IMR-90 (cell line): ENCODE measurements at regions not wholly inside any gene's neighbourhood (a gene's known extent, or its start where the extent isn't known, plus 50 kb on each side); places are given as distances from the start of the nearest gene placed in this dataset.

ENCODE experiments used
- ATAC-seq: fragments of 200-7000 bp; cut with Tn5 transposase; 2 replicates; pipeline ENCODE4 v1.9.1; 2020; ENCODE audit warnings: low read depth, mild to moderate bottlenecking, moderate library complexity
- BruUV-seq: library from RNA; stranded (reverse); fragments of 400-500 nt; replicated peaks from 2 replicates; lab custom pipeline; 2021; lab: Mats Ljungman, UMichigan
- CTCF ChIA-PET: fragments of 300-600 bp; formaldehyde crosslinking; extraction: SDS; loops from one replicate; lab custom pipeline; 2021; ENCODE audit warnings: antibody characterized with exemption; lab: Yijun Ruan, JAX
- POLR2A ChIA-PET: fragments of 300-600 bp; sonication (Branson Sonifier 250); formaldehyde crosslinking; loops from one replicate; lab custom pipeline; 2022; ENCODE audit warnings: antibody characterized with exemption; ENCODE audit not compliant: unreplicated experiment; lab: Charles Lee
- DNase-seq: peaks from one replicate; pipeline ENCODE4 v3.0.0; 2013
- H2AFZ ChIP-seq: replicated peaks from 2 replicates; pipeline ENCODE3; 2013; ENCODE audit warnings: low read length, mild to moderate bottlenecking; ENCODE audit not compliant: poor library complexity
- H2AK5ac ChIP-seq: 2 replicates; pipeline ENCODE4 v1.6.1; 2013; ENCODE audit warnings: low read depth, low read length, inconsistent platforms
- H2AK9ac ChIP-seq: replicated peaks from 2 replicates; pipeline ENCODE3; 2013; ENCODE audit warnings: mild to moderate bottlenecking, low read depth, low read length, moderate library complexity; ENCODE audit not compliant: poor library complexity
- H2BK120ac ChIP-seq: 2 replicates; pipeline ENCODE4 v1.6.1; 2013; ENCODE audit warnings: low read depth, low read length, inconsistent platforms
- H2BK15ac ChIP-seq: 3 replicates; pipeline ENCODE4 v1.6.1; 2013; ENCODE audit warnings: low read depth, low read length, inconsistent platforms
- H2BK20ac ChIP-seq: 2 replicates; pipeline ENCODE4 v1.6.1; 2013; ENCODE audit warnings: low read depth, mild to moderate bottlenecking, inconsistent platforms, low read length, moderate library complexity
- H2BK5ac ChIP-seq: 2 replicates; pipeline ENCODE4 v1.6.1; 2013; ENCODE audit warnings: mild to moderate bottlenecking, low read depth, low read length, inconsistent platforms; ENCODE audit not compliant: poor library complexity, severe bottlenecking
- H3K14ac ChIP-seq: replicated peaks from 2 replicates; pipeline ENCODE4 v1.6.1; 2013; ENCODE audit warnings: low read depth, low read length, inconsistent platforms
- H3K18ac ChIP-seq: 2 replicates; pipeline ENCODE4 v1.6.1; 2013; ENCODE audit warnings: low read depth, low read length, control low read depth
- H3K23ac ChIP-seq: 2 replicates; pipeline ENCODE4 v1.6.1; 2013; ENCODE audit warnings: low read depth, low read length, inconsistent platforms
- H3K27ac ChIP-seq: 2 replicates; pipeline ENCODE4 v1.5.1; 2013; ENCODE audit warnings: mild to moderate bottlenecking, control low read depth, low read length; ENCODE audit not compliant: insufficient read depth
- H3K27me3 ChIP-seq: 2 replicates; pipeline ENCODE4 v1.6.1; 2013; ENCODE audit warnings: low read length; ENCODE audit not compliant: control insufficient read depth, insufficient read depth
- H3K36me3 ChIP-seq: 2 replicates; pipeline ENCODE4 v1.6.1; 2013; ENCODE audit warnings: low read length, mixed read lengths; ENCODE audit not compliant: control insufficient read depth, insufficient read depth
- H3K4ac ChIP-seq: 2 replicates; pipeline ENCODE4 v1.6.1; 2013; ENCODE audit warnings: low read depth, low read length, inconsistent platforms
- H3K4me1 ChIP-seq: 2 replicates; pipeline ENCODE4 v1.6.1; 2013; ENCODE audit warnings: low read length, mixed read lengths; ENCODE audit not compliant: control insufficient read depth, insufficient read depth
- H3K4me2 ChIP-seq: 2 replicates; pipeline ENCODE4 v1.6.1; 2013; ENCODE audit warnings: low read depth, mild to moderate bottlenecking, control low read depth, low read length, moderate library complexity
- H3K4me3 ChIP-seq: 2 replicates; pipeline ENCODE4 v1.5.1; 2013; ENCODE audit warnings: low read depth, mild to moderate bottlenecking, control low read depth, low read length, moderate library complexity; ENCODE audit not compliant: insufficient read depth
- H3K56ac ChIP-seq: 2 replicates; pipeline ENCODE4 v1.6.1; 2013; ENCODE audit warnings: low read length, inconsistent platforms; ENCODE audit not compliant: insufficient read depth; ENCODE audit errors: extremely low read depth
- H3K79me1 ChIP-seq, 2 experiments: 2 replicates each; pipeline ENCODE4 v1.6.1; 2013; ENCODE audit warnings: low read length in 2 of 2, inconsistent platforms in 1 of 2, low read depth in 1 of 2
- H3K9ac ChIP-seq: 2 replicates; pipeline ENCODE4 v1.6.1; 2013; ENCODE audit warnings: low read depth, low read length, control low read depth
- H3K9me1 ChIP-seq: 2 replicates; pipeline ENCODE4 v1.6.1; 2013; ENCODE audit warnings: low read length, inconsistent platforms; ENCODE audit not compliant: insufficient read depth
- H3K9me3 ChIP-seq: 2 replicates; pipeline ENCODE4 v1.6.1; 2013; ENCODE audit warnings: low read length; ENCODE audit not compliant: control insufficient read depth, insufficient read depth
- H4K20me1 ChIP-seq: 2 replicates; pipeline ENCODE4 v1.6.1; 2013; ENCODE audit warnings: low read length, inconsistent platforms; ENCODE audit not compliant: insufficient read depth
- H4K5ac ChIP-seq: 2 replicates; pipeline ENCODE4 v1.6.1; 2013; ENCODE audit warnings: mild to moderate bottlenecking, low read depth, low read length, control low read depth
- H4K8ac ChIP-seq, 2 experiments: 2 replicates each; pipeline ENCODE4 v1.6.1; 2013; ENCODE audit warnings: low read depth in 2 of 2, low read length in 2 of 2, control low read depth in 1 of 2, inconsistent platforms in 1 of 2
- H4K91ac ChIP-seq: 2 replicates; pipeline ENCODE4 v1.6.1; 2013; ENCODE audit warnings: low read depth, low read length, inconsistent platforms; ENCODE audit not compliant: insufficient read depth
- BHLHE40 ChIP-seq: fragments of 150-350 bp; IDR thresholded peaks from 2 replicates; pipeline ENCODE4 v1.6.1; 2016; ENCODE audit warnings: mild to moderate bottlenecking, low read depth, low read length
- CEBPB ChIP-seq: IDR thresholded peaks from 2 replicates; pipeline ENCODE4 v1.6.1; 2012; ENCODE audit warnings: low read depth, low read length, improper control_type of control experiment
- CHD1 ChIP-seq: IDR thresholded peaks from 2 replicates; pipeline ENCODE4 v1.6.1; 2012; ENCODE audit warnings: low read depth, low read length, improper control_type of control experiment
- FOS ChIP-seq: fragments of 150-350 bp; IDR thresholded peaks from 2 replicates; pipeline ENCODE4 v1.6.1; 2016; ENCODE audit warnings: low read depth, low read length
- MAZ ChIP-seq: IDR thresholded peaks from 2 replicates; pipeline ENCODE4 v1.6.1; 2012; ENCODE audit warnings: low read depth, mild to moderate bottlenecking, low read length, improper control_type of control experiment, moderate library complexity, borderline replicate concordance
- MXI1 ChIP-seq: IDR thresholded peaks from 2 replicates; pipeline ENCODE4 v1.6.1; 2012; ENCODE audit warnings: low read depth, mild to moderate bottlenecking, low read length, moderate library complexity, borderline replicate concordance
- NFE2L2 ChIP-seq: fragments of 150-350 bp; IDR thresholded peaks from 2 replicates; pipeline ENCODE4 v1.6.1; 2016; ENCODE audit warnings: low read depth, mild to moderate bottlenecking, low read length
- RAD21 ChIP-seq: IDR thresholded peaks from 2 replicates; pipeline ENCODE4 v1.6.1; 2012; ENCODE audit warnings: low read length, improper control_type of control experiment
- SMC3 ChIP-seq: fragments of 150-350 bp; IDR thresholded peaks from 2 replicates; pipeline ENCODE4 v1.6.1; 2016; ENCODE audit warnings: low read depth, mild to moderate bottlenecking, antibody characterized with exemption, low read length, moderate library complexity
- dilution Hi-C: fragments of 300-500 bp; cut with HindIII; formaldehyde crosslinking; loops from one replicate; pipeline ENCODE4 v1.14.3; 2018; ENCODE audit warnings: low sequenced_read_pairs; ENCODE audit not compliant: unreplicated experiment
- in situ Hi-C: fragments of 300-500 bp; cut with MboI; formaldehyde crosslinking; loops from 3 replicates; pipeline ENCODE4 v1.14.3; 2019; ENCODE audit warnings: low sequenced_read_pairs, inconsistent platforms, mixed read lengths
- intact Hi-C: fragments of 100-400 bp; cut with micrococcal nuclease; formaldehyde crosslinking; loops from 2 replicates; pipeline ENCODE4 v1.10.0; 2022
- TF ChIP-seq, protein P1 (sequence below): conservative IDR thresholded peaks from 2 replicates; pipeline ENCODE4 v1.5.1; 2012; ENCODE audit warnings: mild to moderate bottlenecking, low read depth, low read length, improper control_type of control experiment
- TF ChIP-seq, protein P2 (sequence below): fragments of 150-350 bp; IDR thresholded peaks from 2 replicates; pipeline ENCODE4 v1.6.1; 2017; ENCODE audit warnings: mild to moderate bottlenecking, antibody characterized with exemption, low read length, low read depth

DNA sequence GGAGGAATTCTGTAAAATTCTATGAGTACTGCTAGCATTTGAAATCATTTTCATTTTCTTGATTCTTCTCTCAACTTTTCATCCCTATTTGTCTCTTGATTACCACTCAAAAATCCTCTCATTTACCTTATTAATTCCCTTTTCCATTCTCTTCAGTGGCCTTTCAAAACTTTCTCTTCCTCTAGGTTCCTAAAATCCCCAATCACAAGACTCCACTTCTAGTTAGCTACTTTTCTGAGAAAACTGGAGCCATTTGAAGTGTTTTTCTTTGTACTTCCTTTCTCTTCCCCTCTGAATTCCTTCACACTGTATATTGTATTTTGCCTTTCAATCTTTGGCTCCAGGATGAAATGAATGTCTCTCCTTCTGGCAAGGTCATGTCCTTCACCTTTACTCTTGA, 61.3 kb upstream of the NR4A3 start:
- no peaks in the 10 kb centered on the region for H3K9me3 ChIP-seq
- H3K9me1 ChIP-seq: no peaks in the 10 kb centered on the region
- H2AK5ac ChIP-seq: no peak overlapping the region
- no peak overlapping the region for H3K4ac ChIP-seq
- H2BK15ac ChIP-seq: no peak overlapping the region
- TF ChIP-seq BHLHE40 (no peak), MXI1 (no peak), SMC3 (no peak), RAD21 (no peak), FOS (no peak), NFE2L2 (no peak), CEBPB (no peak), MAZ (no peak), CHD1 (no peak)
- TF ChIP-seq, protein P1, sequence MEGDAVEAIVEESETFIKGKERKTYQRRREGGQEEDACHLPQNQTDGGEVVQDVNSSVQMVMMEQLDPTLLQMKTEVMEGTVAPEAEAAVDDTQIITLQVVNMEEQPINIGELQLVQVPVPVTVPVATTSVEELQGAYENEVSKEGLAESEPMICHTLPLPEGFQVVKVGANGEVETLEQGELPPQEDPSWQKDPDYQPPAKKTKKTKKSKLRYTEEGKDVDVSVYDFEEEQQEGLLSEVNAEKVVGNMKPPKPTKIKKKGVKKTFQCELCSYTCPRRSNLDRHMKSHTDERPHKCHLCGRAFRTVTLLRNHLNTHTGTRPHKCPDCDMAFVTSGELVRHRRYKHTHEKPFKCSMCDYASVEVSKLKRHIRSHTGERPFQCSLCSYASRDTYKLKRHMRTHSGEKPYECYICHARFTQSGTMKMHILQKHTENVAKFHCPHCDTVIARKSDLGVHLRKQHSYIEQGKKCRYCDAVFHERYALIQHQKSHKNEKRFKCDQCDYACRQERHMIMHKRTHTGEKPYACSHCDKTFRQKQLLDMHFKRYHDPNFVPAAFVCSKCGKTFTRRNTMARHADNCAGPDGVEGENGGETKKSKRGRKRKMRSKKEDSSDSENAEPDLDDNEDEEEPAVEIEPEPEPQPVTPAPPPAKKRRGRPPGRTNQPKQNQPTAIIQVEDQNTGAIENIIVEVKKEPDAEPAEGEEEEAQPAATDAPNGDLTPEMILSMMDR: no peak
- TF ChIP-seq, protein P2, sequence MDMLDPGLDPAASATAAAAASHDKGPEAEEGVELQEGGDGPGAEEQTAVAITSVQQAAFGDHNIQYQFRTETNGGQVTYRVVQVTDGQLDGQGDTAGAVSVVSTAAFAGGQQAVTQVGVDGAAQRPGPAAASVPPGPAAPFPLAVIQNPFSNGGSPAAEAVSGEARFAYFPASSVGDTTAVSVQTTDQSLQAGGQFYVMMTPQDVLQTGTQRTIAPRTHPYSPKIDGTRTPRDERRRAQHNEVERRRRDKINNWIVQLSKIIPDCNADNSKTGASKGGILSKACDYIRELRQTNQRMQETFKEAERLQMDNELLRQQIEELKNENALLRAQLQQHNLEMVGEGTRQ: no peak
- no peaks in the 10 kb centered on the region for H3K36me3 ChIP-seq
- H2AK9ac ChIP-seq: no peak overlapping the region
- H3K27me3 ChIP-seq: peaks cover 7% of the 10 kb centered on the region; the same call in 1 of the 2 replicates
- no peak overlapping the region for H4K8ac ChIP-seq
- H3K27ac ChIP-seq: no peak overlapping the region
- dilution Hi-C loops (no loop called here), intact Hi-C loops (no loop called here), in situ Hi-C loops (no loop called here)
- H3K56ac ChIP-seq: no peak overlapping the region
- no peak overlapping the region for H4K5ac ChIP-seq
- DNase-seq (no peak), ATAC-seq (no peak)
- no TSS peak for BruUV-seq
- no peak overlapping the region for H2BK5ac ChIP-seq
- H3K79me1 ChIP-seq: no peaks in the 10 kb centered on the region
- no peak overlapping the region for H3K14ac ChIP-seq
- H4K20me1 ChIP-seq: no peaks in the 10 kb centered on the region
- H3K4me2 ChIP-seq: no peak overlapping the region
- H2BK20ac ChIP-seq: no peak overlapping the region
- no peak overlapping the region for H3K9ac ChIP-seq
- H3K18ac ChIP-seq: no peak overlapping the region
- POLR2A ChIA-PET: no interaction called here
- no peak overlapping the region for H3K23ac ChIP-seq
- no peak overlapping the region for H2AFZ ChIP-seq
- no peak overlapping the region for H2BK120ac ChIP-seq
- CTCF ChIA-PET: no interaction called here
- no peak overlapping the region for H4K91ac ChIP-seq
- H3K4me3 ChIP-seq: no peak overlapping the region
- no peaks in the 10 kb centered on the region for H3K4me1 ChIP-seq
